ENCODE measurements at regions not wholly inside any gene's neighbourhood (a gene's known extent, or its start where the extent isn't known, plus 50 kb on each side); places are given as distances from the start of the nearest gene placed in this dataset.

GRCh38 chr20:21808863-21809664 lies 103.6 kb downstream of the PAX1 start:
- POLR2A ChIA-PET, result no interaction called here
- Mint-ChIP-seq H3K36me3 (no peaks in the 10 kb centered on the region), H3K4me1 (peaks cover 2% of the 10 kb centered on the region; the same call in 1 of the 2 replicates), H3K27ac (no peak overlapping the region), H3K27me3 (ENCODE audit: low read depth) (peaks cover 19% of the 10 kb centered on the region), H3K9me3 (no peaks in the 10 kb centered on the region), H3K4me3 (no peak overlapping the region)
- CTCF ChIA-PET, result interaction anchor here (0.5 to 2.5 kb wide), 46 partner anchors 8 to 544 kb away, joined by 3 to 19 read pairs (median 4); no protein-coding TSS in a partner anchor
- peak; percentile 60; the same call in 1 of the 2 replicates for TF ChIP-seq MAX (CRISPR knock-in tag; IDR thresholded peaks at IDR 0.05)
- no peak for TF ChIP-seq CREB1 (CRISPR knock-in tag; IDR thresholded peaks at IDR 0.05)
- TF ChIP-seq CTCF (IDR thresholded peaks at IDR 0.05), result peak; percentile 99
- ATAC-seq, result peak; percentile 90
- peak; percentile 89 for DNase-seq (ENCODE audit: low spot score)

- no peaks in the 10 kb centered on the region for H3K36me3 Mint-ChIP-seq
- no peak overlapping the region for H3K27ac Mint-ChIP-seq
- ChIA-PET CTCF (interaction anchor here (0.8 to 2.5 kb wide), 18 partner anchors 8 to 504 kb away, joined by 3 to 19 read pairs (median 10); no protein-coding TSS in a partner anchor), POLR2A (no interaction called here)
- H3K27me3 Mint-ChIP-seq (ENCODE audit: low read depth), result peaks cover 19% of the 10 kb centered on the region
- ATAC-seq (no peak), DNase-seq (ENCODE audit: low spot score) (no peak)
- no peak overlapping the region for H3K4me3 Mint-ChIP-seq
- no peak for TF ChIP-seq ETV6 (CRISPR knock-in tag; IDR thresholded peaks at IDR 0.05)
- TF ChIP-seq NFYB (CRISPR knock-in tag; conservative IDR thresholded peaks at IDR 0.05; ENCODE audit: low read depth), result no peak
- TF ChIP-seq HMGXB4 (CRISPR knock-in tag; IDR thresholded peaks at IDR 0.05), result no peak
- TF ChIP-seq TP53 (CRISPR knock-in tag; IDR thresholded peaks at IDR 0.05), result no peak
- no peak for TF ChIP-seq SOX15 (CRISPR knock-in tag; IDR thresholded peaks at IDR 0.05)
- no peak for TF ChIP-seq TCF7 (CRISPR knock-in tag; IDR thresholded peaks at IDR 0.05; ENCODE audit: low read depth)
- H3K9me3 Mint-ChIP-seq, result no peaks in the 10 kb centered on the region
- peaks cover 2% of the 10 kb centered on the region; the same call in 1 of the 2 replicates for H3K4me1 Mint-ChIP-seq
These were observed 102.7 kb downstream of the PAX1 start for GRCh38 chr20:21808139-21808538.

- Mint-ChIP-seq H3K4me1 (no peaks in the 10 kb centered on the region), H3K27me3 (ENCODE audit: low read depth) (peaks cover 13% of the 10 kb centered on the region), H3K36me3 (no peaks in the 10 kb centered on the region), H3K9me3 (peaks cover 7% of the 10 kb centered on the region), H3K4me3 (no peak overlapping the region), H3K27ac (no peak overlapping the region)
- ChIA-PET CTCF (interaction anchor here (1.6 kb wide), 1 partner anchor 86 kb away, joined by 3 read pairs; no protein-coding TSS in a partner anchor), POLR2A (no interaction called here)
- no peak for DNase-seq (ENCODE audit: low spot score)
- no peak for ATAC-seq
- TF ChIP-seq GRHL2 (CRISPR knock-in tag; IDR thresholded peaks at IDR 0.05; ENCODE audit: insufficient replicate concordance, severe bottlenecking) (no peak), ZNF281 (CRISPR knock-in tag; IDR thresholded peaks at IDR 0.05) (no peak), STAT6 (CRISPR knock-in tag; conservative IDR thresholded peaks at IDR 0.05; ENCODE audit: low read depth) (no peak), CDX4 (CRISPR knock-in tag; IDR thresholded peaks at IDR 0.05; ENCODE audit: borderline replicate concordance) (no peak), ZNF423 (CRISPR knock-in tag; IDR thresholded peaks at IDR 0.05) (no peak), NFYB (CRISPR knock-in tag; conservative IDR thresholded peaks at IDR 0.05; ENCODE audit: low read depth) (no peak), MXD4 (CRISPR knock-in tag; IDR thresholded peaks at IDR 0.05; ENCODE audit: borderline replicate concordance) (no peak), ESRRA (CRISPR knock-in tag; IDR thresholded peaks at IDR 0.05; ENCODE audit: borderline replicate concordance) (no peak), CTCF (IDR thresholded peaks at IDR 0.05) (no peak), JAZF1 (CRISPR knock-in tag; IDR thresholded peaks at IDR 0.05) (no peak), RELA (CRISPR knock-in tag; IDR thresholded peaks at IDR 0.05; ENCODE audit: borderline replicate concordance) (no peak)
These were observed 99.3 kb downstream of the PAX1 start for GRCh38 chr20:21804802-21805201.
